Bronchial epithelial cell (primary cell): ENCODE measurements at regions not wholly inside any gene's neighbourhood (a gene's known extent, or its start where the extent isn't known, plus 50 kb on each side); places are given as distances from the start of the nearest gene placed in this dataset.

Experiments used
- DNase-seq: peaks from one replicate; pipeline ENCODE4 v3.0.0-alpha.2; 2010; ENCODE audit warnings: low read depth
- FAIRE-seq: peaks from 2 replicates; lab custom pipeline; 2011; peaks lifted over from hg19 to GRCh38; lab: Jason Lieb, UNC
- H3K27me3 ChIP-seq: 2 replicates; pipeline ENCODE4 v1.5.1; 2011; ENCODE audit warnings: low read length; ENCODE audit not compliant: control insufficient read depth, insufficient read depth
- H3K36me3 ChIP-seq: 2 replicates; pipeline ENCODE4 v1.5.1; 2011; ENCODE audit warnings: low read length; ENCODE audit not compliant: control insufficient read depth, insufficient read depth
- H3K4me3 ChIP-seq: 2 replicates; pipeline ENCODE4 v1.5.1; 2011; ENCODE audit warnings: mild to moderate bottlenecking, low read depth, low read length, control low read depth
- TF ChIP-seq, protein P1 (sequence below): IDR thresholded peaks from 2 replicates; pipeline ENCODE4 v1.5.1; 2011; ENCODE audit warnings: mild to moderate bottlenecking, moderate library complexity, low read length, control low read depth, inconsistent platforms; ENCODE audit not compliant: insufficient read depth, severe bottlenecking

DNA sequence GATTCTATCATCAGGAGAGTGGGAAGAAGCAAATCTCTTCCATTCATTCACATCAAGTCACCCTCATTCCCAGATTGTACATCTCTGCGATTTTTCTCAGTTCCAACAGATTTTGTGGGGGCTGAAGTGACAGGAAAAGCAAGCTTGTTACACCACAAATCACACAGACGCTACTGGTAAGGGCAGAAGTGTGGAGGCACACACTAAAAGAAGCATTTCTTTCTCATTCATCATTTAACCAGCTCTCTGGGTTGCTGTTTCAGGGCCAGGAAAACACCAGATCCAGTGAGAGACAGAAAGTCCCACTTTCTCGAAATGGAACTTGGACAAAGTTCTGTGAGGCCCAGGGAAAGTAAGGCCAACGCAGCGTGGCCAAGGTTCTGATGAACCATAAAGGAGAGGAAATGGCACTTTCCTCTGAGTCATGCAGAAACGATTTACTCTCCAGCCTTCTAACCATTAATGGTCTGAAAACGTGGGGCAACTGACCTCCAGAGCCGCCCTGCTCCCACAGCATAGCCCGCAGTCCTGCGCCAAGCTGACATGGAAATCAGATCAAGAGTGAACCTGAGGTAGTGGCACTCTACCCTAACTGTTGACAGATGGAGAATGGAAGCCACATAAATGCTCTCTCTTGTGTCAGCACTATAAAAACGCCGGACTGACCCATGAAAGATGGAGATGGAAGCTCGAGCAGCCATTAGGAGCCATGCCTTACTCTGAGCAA lies 191.0 kb downstream of the C1D start:
- FAIRE-seq (no peak), DNase-seq (peak; percentile 22)
- Histone ChIP-seq H3K27me3 (peaks cover 2% of the 10 kb centered on the region), H3K36me3 (no peaks in the 10 kb centered on the region), H3K4me3 (no peak overlapping the region)
- TF ChIP-seq, protein P1, sequence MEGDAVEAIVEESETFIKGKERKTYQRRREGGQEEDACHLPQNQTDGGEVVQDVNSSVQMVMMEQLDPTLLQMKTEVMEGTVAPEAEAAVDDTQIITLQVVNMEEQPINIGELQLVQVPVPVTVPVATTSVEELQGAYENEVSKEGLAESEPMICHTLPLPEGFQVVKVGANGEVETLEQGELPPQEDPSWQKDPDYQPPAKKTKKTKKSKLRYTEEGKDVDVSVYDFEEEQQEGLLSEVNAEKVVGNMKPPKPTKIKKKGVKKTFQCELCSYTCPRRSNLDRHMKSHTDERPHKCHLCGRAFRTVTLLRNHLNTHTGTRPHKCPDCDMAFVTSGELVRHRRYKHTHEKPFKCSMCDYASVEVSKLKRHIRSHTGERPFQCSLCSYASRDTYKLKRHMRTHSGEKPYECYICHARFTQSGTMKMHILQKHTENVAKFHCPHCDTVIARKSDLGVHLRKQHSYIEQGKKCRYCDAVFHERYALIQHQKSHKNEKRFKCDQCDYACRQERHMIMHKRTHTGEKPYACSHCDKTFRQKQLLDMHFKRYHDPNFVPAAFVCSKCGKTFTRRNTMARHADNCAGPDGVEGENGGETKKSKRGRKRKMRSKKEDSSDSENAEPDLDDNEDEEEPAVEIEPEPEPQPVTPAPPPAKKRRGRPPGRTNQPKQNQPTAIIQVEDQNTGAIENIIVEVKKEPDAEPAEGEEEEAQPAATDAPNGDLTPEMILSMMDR, result no peak

DNA sequence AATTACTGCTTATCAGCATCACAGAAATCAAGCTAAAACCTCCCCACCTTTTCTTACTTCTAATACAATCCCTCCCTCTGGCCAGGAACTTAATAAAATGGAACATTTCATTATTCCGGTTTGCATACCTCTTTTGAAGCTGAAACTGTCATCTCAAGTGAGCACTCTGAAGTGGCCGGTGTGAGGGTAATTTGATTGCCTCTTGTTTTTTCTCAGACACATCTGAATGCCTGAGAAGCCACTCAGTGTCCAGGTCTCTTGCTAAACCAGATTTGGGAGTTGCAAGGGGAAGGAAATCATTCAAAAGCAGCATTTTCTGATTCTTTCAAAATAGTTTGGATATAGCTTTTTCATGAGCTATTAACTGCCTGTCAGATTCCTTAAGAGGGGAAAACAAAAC lies 190.3 kb downstream of the C1D start:
- Histone ChIP-seq H3K36me3 (no peaks in the 10 kb centered on the region), H3K4me3 (no peak overlapping the region), H3K27me3 (peaks cover 2% of the 10 kb centered on the region)
- TF ChIP-seq, protein P1, result no peak
- no peak for DNase-seq
- FAIRE-seq, result no peak

DNA sequence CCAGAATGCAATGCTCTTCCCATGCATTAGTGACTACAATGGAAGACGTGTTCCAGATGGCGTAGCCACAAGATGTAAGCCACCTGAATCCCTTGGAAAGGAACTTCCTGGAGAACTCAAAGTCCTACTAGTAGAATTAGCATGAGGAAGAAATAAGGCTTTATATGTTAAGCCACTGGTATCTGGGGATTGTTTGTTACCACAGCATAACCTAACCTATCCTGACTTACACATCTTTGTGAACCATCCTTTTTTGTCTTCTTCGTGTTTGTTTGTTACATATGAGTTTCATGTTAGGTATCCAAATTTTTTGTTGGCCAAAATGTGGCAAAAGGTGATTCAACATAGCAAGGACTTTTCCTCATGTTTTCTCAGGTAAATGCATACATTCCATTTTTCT lies 188.9 kb downstream of the C1D start:
- no peaks in the 10 kb centered on the region for H3K36me3 ChIP-seq
- H3K4me3 ChIP-seq, result no peak overlapping the region
- FAIRE-seq (no peak), DNase-seq (no peak)
- TF ChIP-seq, protein P1, result no peak
- peaks cover 2% of the 10 kb centered on the region for H3K27me3 ChIP-seq

DNA sequence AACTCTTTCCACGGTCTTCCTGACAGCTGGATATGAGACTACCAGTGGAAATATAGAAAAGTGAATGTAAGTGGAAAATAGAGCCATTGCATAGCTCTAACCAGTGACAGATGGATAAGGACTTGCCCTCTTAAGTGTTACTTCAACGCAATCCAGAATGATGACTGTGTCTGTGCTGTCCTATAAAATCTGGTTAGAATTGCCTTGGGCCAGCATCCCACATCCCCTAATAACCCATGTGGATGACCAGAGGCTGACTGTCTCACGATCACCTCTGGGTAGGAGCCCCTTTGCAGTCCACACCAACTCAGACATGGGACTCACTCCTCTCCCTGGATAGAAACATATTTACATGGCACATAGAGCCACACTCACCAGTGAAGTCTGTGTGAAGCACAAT lies 186.6 kb downstream of the C1D start:
- H3K36me3 ChIP-seq, result no peaks in the 10 kb centered on the region
- no peak for FAIRE-seq
- H3K4me3 ChIP-seq, result no peak overlapping the region
- H3K27me3 ChIP-seq, result no peaks in the 10 kb centered on the region
- TF ChIP-seq, protein P1, result no peak
- DNase-seq, result no peak

DNA sequence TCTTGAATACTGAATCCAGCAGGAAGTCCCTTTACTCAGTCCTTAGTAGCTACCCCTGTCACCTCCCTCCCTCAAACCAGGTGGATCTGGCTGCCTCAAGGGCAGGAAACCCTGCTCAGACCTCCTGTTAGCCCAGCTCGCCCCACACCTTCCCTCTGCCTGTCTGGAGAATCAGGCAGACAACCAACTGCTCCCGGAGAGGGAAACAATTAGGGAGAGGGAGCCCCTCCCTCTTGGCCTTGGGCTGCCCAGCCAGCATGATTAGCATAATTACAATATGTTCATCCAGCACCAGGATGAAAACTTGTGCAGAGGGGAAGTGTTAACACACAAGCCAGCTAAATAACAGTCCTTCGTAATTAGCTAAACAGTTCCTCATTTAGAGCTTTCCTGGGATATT lies 185.5 kb downstream of the C1D start:
- no peak for DNase-seq
- Histone ChIP-seq H3K27me3 (no peaks in the 10 kb centered on the region), H3K4me3 (no peak overlapping the region), H3K36me3 (no peaks in the 10 kb centered on the region)
- TF ChIP-seq, protein P1, result no peak
- FAIRE-seq, result no peak

DNA sequence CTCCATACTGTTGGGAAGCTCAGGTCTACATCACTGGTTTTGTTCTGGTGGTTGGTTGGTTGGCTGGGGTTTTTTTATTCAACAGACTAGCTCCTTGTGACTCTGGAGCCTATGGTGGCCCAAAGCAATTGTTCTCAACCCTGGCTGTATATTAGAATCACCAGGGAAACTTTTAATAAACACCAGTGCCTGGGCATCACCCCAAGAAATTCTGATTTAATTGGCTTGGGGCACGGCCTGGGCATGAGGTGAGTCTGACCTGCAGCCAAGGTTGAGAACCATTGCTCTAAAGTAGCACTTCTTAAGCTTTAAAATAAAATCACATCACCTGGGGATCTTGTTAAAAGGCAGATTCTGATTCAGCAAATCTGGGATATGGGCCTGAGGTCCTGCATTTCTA lies 184.1 kb downstream of the C1D start:
- DNase-seq (no peak), FAIRE-seq (no peak)
- Histone ChIP-seq H3K27me3 (no peaks in the 10 kb centered on the region), H3K36me3 (no peaks in the 10 kb centered on the region), H3K4me3 (no peak overlapping the region)
- TF ChIP-seq, protein P1, result no peak
